Stimulated activated CD8-positive, alpha-beta memory T cell treated with anti-CD3 and anti-CD28 coated beads, Interleukin-15, amount 100 ng/mL, for 1 hour (primary cell): ENCODE measurements at regions not wholly inside any gene's neighbourhood (a gene's known extent, or its start where the extent isn't known, plus 50 kb on each side); places are given as distances from the start of the nearest gene placed in this dataset.

Source experiments
- DNase-seq: peaks from one replicate; pipeline ENCODE4 v3.0.0-alpha.2; 2020; ENCODE audit warnings: low read depth

GRCh38 chr16:79790854-79791253 is 190.3 kb upstream of the MAF start:
- no peak for DNase-seq

GRCh38 chr16:79788949-79789348 is 188.4 kb upstream of the MAF start:
- DNase-seq = no peak

GRCh38 chr16:79786389-79786788 is 185.9 kb upstream of the MAF start:
- no peak for DNase-seq

GRCh38 chr16:79784007-79784406 is 183.5 kb upstream of the MAF start:
- no peak for DNase-seq

- DNase-seq = no peak
Measured at GRCh38 chr16:79777679-79778078, 177.1 kb upstream of the MAF start.

GRCh38 chr16:79776243-79776847 is 175.8 kb upstream of the MAF start:
- DNase-seq = no peak

GRCh38 chr16:79772784-79773183 is 172.2 kb upstream of the MAF start:
- DNase-seq = no peak

GRCh38 chr16:79772048-79772447 is 171.5 kb upstream of the MAF start:
- DNase-seq = no peak

- DNase-seq = peak; percentile 4
Measured at GRCh38 chr16:79770244-79771064, 169.9 kb upstream of the MAF start.

GRCh38 chr16:79769928-79770243 is 169.3 kb upstream of the MAF start:
- no peak for DNase-seq

- no peak for DNase-seq
Measured at GRCh38 chr16:79769270-79769927, 168.9 kb upstream of the MAF start.

- DNase-seq = no peak
Measured at GRCh38 chr16:79768276-79768970, 167.9 kb upstream of the MAF start.

- DNase-seq = no peak
Measured at GRCh38 chr16:79767421-79768275, 167.1 kb upstream of the MAF start.

GRCh38 chr16:79765901-79766394 is 165.4 kb upstream of the MAF start:
- DNase-seq = no peak

GRCh38 chr16:79765431-79765830 is 164.9 kb upstream of the MAF start:
- no peak for DNase-seq

GRCh38 chr16:79764415-79765110 is 164.0 kb upstream of the MAF start:
- no peak for DNase-seq

- DNase-seq = no peak
Measured at GRCh38 chr16:79762217-79762616, 161.7 kb upstream of the MAF start.

- no peak for DNase-seq
Measured at GRCh38 chr16:79758615-79759346, 158.2 kb upstream of the MAF start.

- no peak for DNase-seq
Measured at GRCh38 chr16:79757968-79758367, 157.4 kb upstream of the MAF start.

GRCh38 chr16:79757163-79757562 is 156.6 kb upstream of the MAF start:
- no peak for DNase-seq
